ENCODE measurements at regions not wholly inside any gene's neighbourhood (a gene's known extent, or its start where the extent isn't known, plus 50 kb on each side); places are given as distances from the start of the nearest gene placed in this dataset.

- TF ChIP-seq CTCF (IDR thresholded peaks at IDR 0.05; ENCODE audit: low read length) (no peak), EZH2 (optimal IDR thresholded peaks at IDR 0.05; ENCODE audit: low read depth, low read length) (no peak)
Measured at GRCh38 chr5:74179701-74180100, 460.8 kb downstream of the ENC1 start.
